ENCODE measurements at regions not wholly inside any gene's neighbourhood (a gene's known extent, or its start where the extent isn't known, plus 50 kb on each side); places are given as distances from the start of the nearest gene placed in this dataset.

GRCh38 chr16:51532551-51532950 is 381.5 kb upstream of the SALL1 start:
- no peak overlapping the region for H3K27ac ChIP-seq (ENCODE audit: low read depth, low read length)
- H3K36me3 ChIP-seq (ENCODE audit: insufficient read depth, low read length) = no peaks in the 10 kb centered on the region
- no peak overlapping the region for H3K4me3 ChIP-seq (ENCODE audit: insufficient read depth, low read length)

GRCh38 chr16:51531271-51531670 is 380.2 kb upstream of the SALL1 start:
- TF ChIP-seq CTCF (IDR thresholded peaks at IDR 0.05; ENCODE audit: extremely low read depth, low read depth, low read length) = no peak
- no peaks in the 10 kb centered on the region for H4K20me1 ChIP-seq (ENCODE audit: insufficient read depth, low read length)
- DNase-seq (ENCODE audit: insufficient read length, low spot score, missing footprints) = no peak
- no peaks in the 10 kb centered on the region for H3K27me3 ChIP-seq (ENCODE audit: insufficient read depth, low read length)
- H3K4me3 ChIP-seq (ENCODE audit: insufficient read depth, low read length) = no peak overlapping the region
- no peaks in the 10 kb centered on the region for H3K79me2 ChIP-seq (ENCODE audit: insufficient read depth, low read length)
- no peak overlapping the region for H3K4me2 ChIP-seq (ENCODE audit: insufficient read depth, low read length)
- H3K36me3 ChIP-seq (ENCODE audit: insufficient read depth, low read length) = no peaks in the 10 kb centered on the region
- no peak overlapping the region for H2AFZ ChIP-seq (ENCODE audit: low read length)
- H3K4me1 ChIP-seq (ENCODE audit: insufficient read depth, low read length) = no peaks in the 10 kb centered on the region
- no peaks in the 10 kb centered on the region for H3K9me3 ChIP-seq (ENCODE audit: low read depth, low read length)
- H3K27ac ChIP-seq (ENCODE audit: low read depth, low read length) = no peak overlapping the region

More at GRCh38 chr16:51532551-51532950, 381.5 kb upstream of the SALL1 start:
- H3K27me3 ChIP-seq (ENCODE audit: insufficient read depth, low read length) = no peaks in the 10 kb centered on the region
- no peaks in the 10 kb centered on the region for H3K9me3 ChIP-seq (ENCODE audit: low read depth, low read length)
- no peak for DNase-seq (ENCODE audit: insufficient read length, low spot score, missing footprints)
- no peak for TF ChIP-seq CTCF (IDR thresholded peaks at IDR 0.05; ENCODE audit: extremely low read depth, low read depth, low read length)
- H4K20me1 ChIP-seq (ENCODE audit: insufficient read depth, low read length) = no peaks in the 10 kb centered on the region
- H3K79me2 ChIP-seq (ENCODE audit: insufficient read depth, low read length) = no peaks in the 10 kb centered on the region
- no peaks in the 10 kb centered on the region for H3K4me1 ChIP-seq (ENCODE audit: insufficient read depth, low read length)
- H3K4me2 ChIP-seq (ENCODE audit: insufficient read depth, low read length) = no peak overlapping the region
- no peak overlapping the region for H2AFZ ChIP-seq (ENCODE audit: low read length)

- H3K36me3 ChIP-seq (ENCODE audit: insufficient read depth, low read length) = no peaks in the 10 kb centered on the region
- no peak overlapping the region for H3K4me3 ChIP-seq (ENCODE audit: insufficient read depth, low read length)
- no peak overlapping the region for H3K4me2 ChIP-seq (ENCODE audit: insufficient read depth, low read length)
- no peaks in the 10 kb centered on the region for H3K79me2 ChIP-seq (ENCODE audit: insufficient read depth, low read length)
- no peaks in the 10 kb centered on the region for H4K20me1 ChIP-seq (ENCODE audit: insufficient read depth, low read length)
- H3K27ac ChIP-seq (ENCODE audit: low read depth, low read length) = no peak overlapping the region
- no peak overlapping the region for H2AFZ ChIP-seq (ENCODE audit: low read length)
- DNase-seq (ENCODE audit: insufficient read length, low spot score, missing footprints) = no peak
- no peak for TF ChIP-seq CTCF (IDR thresholded peaks at IDR 0.05; ENCODE audit: extremely low read depth, low read depth, low read length)
- H3K9me3 ChIP-seq (ENCODE audit: low read depth, low read length) = no peaks in the 10 kb centered on the region
- no peaks in the 10 kb centered on the region for H3K27me3 ChIP-seq (ENCODE audit: insufficient read depth, low read length)
- H3K4me1 ChIP-seq (ENCODE audit: insufficient read depth, low read length) = no peaks in the 10 kb centered on the region
Observed at GRCh38 chr16:51527349-51527748, 376.3 kb upstream of the SALL1 start.

GRCh38 chr16:51526621-51527020 is 375.6 kb upstream of the SALL1 start:
- no peaks in the 10 kb centered on the region for H4K20me1 ChIP-seq (ENCODE audit: insufficient read depth, low read length)
- no peak overlapping the region for H3K4me2 ChIP-seq (ENCODE audit: insufficient read depth, low read length)
- H3K27ac ChIP-seq (ENCODE audit: low read depth, low read length) = no peak overlapping the region
- H3K4me3 ChIP-seq (ENCODE audit: insufficient read depth, low read length) = no peak overlapping the region
- H3K36me3 ChIP-seq (ENCODE audit: insufficient read depth, low read length) = no peaks in the 10 kb centered on the region
- H2AFZ ChIP-seq (ENCODE audit: low read length) = no peak overlapping the region
- H3K9me3 ChIP-seq (ENCODE audit: low read depth, low read length) = no peaks in the 10 kb centered on the region
- no peak for TF ChIP-seq CTCF (IDR thresholded peaks at IDR 0.05; ENCODE audit: extremely low read depth, low read depth, low read length)
- no peak for DNase-seq (ENCODE audit: insufficient read length, low spot score, missing footprints)
- H3K27me3 ChIP-seq (ENCODE audit: insufficient read depth, low read length) = no peaks in the 10 kb centered on the region
- no peaks in the 10 kb centered on the region for H3K4me1 ChIP-seq (ENCODE audit: insufficient read depth, low read length)
- H3K79me2 ChIP-seq (ENCODE audit: insufficient read depth, low read length) = no peaks in the 10 kb centered on the region
